ENCODE measurements at regions not wholly inside any gene's neighbourhood (a gene's known extent, or its start where the extent isn't known, plus 50 kb on each side); places are given as distances from the start of the nearest gene placed in this dataset.
"Not testable (repeated sequence)": the region's sequence is repeated elsewhere in the genome, so short reads cannot be mapped to it uniquely, and the experiment has no call there.

DNA sequence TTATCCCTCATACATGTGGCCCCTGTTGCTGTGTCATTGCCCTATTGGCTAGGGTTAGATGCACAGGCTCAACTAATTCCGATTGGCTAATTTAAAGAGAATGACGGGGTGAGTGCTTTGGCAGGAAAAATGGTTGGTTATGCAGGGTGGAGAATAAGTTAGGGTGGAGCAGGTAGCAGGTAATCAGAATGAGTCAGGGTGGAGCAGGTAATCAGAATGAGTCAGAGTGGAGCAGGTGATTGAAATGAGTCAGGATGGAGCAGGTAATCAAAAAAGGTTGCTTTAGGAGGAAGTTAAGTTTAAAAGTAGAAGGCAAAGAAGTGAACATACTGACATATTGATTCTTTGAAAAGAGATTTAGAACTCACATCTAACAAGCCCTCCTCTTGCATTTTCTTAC is 513.5 kb downstream of the EDEM1 start:
- not testable (repeated sequence) for DNase-seq

GRCh38 chr3:5707794-5708193 is 520.3 kb downstream of the EDEM1 start:
- no peak for DNase-seq

- DNase-seq, result no peak
These were observed 522.2 kb downstream of the EDEM1 start for GRCh38 chr3:5709714-5710113.

GRCh38 chr3:5710718-5711117 is 523.2 kb downstream of the EDEM1 start:
- no peak for DNase-seq

DNA sequence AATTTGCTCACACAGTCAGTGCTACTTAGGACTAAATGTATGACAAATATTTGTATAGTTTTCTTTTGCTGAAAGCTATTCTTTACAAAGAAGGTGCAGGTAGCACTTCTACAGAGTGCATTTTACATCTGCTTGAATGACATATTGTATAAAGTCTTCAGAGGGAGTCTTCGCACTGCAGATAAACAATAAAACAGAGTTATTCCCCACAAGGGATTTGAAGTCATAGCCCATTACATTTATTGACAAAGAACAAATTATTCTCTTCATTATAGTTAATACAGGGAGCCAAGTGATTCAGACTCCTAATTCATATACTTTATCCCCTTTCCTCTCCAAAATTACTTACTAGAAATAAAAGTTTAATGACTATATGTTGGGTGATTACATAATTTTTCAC is 529.7 kb downstream of the EDEM1 start:
- DNase-seq, result no peak

DNA sequence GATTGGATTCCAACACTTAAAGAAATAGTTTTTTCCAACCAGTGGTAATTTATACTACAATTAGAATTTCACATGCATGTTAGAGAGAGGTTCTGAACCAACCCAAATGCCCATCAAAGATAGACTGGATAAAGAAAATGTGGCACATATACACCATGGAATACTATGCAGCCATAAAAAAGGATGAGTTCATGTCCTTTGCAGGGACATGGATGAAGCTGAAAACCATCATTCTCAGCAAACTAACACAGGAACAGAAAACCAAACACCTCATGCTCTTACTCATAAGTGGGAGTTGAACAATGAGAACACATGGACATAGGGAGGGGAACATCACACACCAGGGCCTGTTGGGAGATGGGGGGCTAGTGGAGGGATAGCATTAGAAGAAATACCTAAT is 532.2 kb downstream of the EDEM1 start:
- not testable (repeated sequence) for DNase-seq

DNA sequence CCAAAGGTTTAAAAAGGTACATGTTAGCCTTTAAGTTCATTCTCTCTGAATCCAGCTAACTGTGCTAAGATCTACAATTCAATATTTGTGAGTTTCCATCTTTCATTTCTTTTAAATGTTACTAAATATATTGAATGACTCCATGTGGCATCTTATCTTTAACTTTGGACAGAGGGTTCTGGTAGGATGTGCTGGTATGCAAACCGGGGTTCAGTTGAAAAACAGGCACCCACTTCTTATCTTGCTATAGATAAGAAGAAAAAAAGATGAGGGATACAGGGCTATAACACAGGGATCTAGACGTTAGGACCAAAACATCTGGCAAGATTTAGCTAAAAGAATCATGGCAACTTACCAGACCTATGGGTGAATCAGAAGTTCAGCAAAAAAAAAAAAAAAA is 538.3 kb downstream of the EDEM1 start:
- DNase-seq, result no peak

- DNase-seq, result no peak
These were observed 539.1 kb downstream of the EDEM1 start for GRCh38 chr3:5726621-5727020.

GRCh38 chr3:5727743-5728484 is 540.4 kb downstream of the EDEM1 start:
- no peak for DNase-seq

- DNase-seq, result no peak
These were observed 542.3 kb downstream of the EDEM1 start for GRCh38 chr3:5729852-5730251.

GRCh38 chr3:5731100-5731499 is 543.6 kb downstream of the EDEM1 start:
- DNase-seq, result no peak

GRCh38 chr3:5732081-5732480 is 544.6 kb downstream of the EDEM1 start:
- DNase-seq, result no peak

GRCh38 chr3:5733995-5734394 is 546.5 kb downstream of the EDEM1 start:
- no peak for DNase-seq

DNA sequence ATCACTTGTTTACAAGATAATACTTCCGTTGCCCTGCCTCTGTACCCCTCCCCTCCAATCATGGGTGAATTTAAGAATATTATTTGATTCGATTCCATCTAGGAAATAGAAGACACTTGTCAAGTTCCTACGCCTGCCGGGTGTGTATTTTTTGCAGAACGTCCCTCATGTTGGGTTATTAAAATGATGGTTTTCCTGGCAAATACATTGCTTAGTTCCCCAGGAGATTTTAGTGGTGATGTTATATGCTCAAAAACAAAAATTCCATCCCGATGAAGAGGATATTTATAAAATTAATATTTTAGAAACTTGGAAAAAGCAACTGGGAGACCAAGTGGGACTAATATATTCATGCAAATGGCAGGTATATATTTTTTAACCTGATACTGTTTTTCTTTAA is 548.4 kb downstream of the EDEM1 start:
- no peak for DNase-seq

DNA sequence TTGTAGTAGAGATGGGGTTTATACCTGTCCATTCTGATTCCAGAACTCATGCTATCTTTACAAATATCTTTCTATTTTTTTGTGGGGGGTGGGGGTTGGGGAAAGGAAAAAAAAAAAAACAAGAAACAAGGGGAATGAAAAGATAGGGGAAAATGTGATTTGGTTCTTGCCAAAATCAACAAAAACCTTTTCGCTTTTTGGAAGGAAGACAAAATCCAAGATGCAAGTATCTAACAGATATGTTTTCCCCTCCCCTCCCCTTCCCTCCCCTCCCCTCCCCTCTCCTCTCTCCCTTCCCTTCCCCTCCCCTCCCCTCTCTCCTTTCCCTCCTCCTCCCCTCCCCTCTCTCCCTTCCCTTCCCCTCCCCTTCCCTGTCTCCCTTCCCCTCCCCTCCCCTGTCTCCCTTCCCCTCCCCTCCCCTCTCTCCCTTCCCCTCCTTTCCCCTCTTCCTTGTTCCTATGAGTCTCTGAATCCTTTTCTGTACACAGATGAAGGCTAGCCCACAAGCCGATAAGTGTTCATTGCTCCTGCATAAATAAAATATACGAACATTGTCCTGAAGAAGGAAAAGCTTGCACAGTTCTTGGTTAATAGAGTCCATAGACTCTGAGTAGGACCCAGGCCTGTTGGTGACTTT is 551.9 kb downstream of the EDEM1 start:
- no peak for DNase-seq

DNA sequence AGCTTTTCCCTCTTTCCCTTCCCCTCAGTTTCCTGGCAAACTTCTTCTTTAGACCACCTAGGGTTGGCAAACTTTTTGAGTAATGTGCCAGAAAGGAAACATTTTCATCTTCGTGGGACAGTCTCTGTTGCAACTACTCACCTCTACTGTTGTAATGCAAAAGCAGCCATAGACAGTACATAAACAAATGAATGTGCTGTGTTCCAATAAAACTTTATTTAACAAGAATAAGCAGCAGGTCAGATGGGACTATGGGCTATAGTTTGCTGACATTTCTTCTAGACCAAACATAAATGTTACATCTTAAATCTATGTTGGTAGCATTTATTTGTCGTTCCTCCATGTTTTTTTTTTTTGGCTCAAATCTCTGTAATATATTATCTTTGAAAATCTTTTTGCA is 552.4 kb downstream of the EDEM1 start:
- DNase-seq, result no peak

DNA sequence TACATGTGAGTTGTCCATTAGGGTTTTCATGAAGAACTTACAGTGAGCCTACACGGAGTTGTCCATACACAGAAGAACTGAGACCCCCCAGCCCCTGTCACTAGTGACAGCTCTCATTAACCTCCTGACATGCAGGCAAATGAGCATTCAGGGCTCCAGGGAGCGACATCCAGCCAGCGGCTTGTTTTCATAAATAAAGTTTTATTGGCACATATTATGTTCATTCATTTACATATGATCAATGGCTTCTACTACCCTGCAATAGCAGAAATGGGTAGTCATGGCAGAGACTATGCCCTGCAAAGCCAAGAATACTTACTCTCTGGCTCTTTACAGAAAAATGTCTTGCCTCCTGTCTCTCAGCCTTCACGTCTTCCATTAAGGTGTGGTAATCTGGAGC is 553.5 kb downstream of the EDEM1 start:
- no peak for DNase-seq

DNA sequence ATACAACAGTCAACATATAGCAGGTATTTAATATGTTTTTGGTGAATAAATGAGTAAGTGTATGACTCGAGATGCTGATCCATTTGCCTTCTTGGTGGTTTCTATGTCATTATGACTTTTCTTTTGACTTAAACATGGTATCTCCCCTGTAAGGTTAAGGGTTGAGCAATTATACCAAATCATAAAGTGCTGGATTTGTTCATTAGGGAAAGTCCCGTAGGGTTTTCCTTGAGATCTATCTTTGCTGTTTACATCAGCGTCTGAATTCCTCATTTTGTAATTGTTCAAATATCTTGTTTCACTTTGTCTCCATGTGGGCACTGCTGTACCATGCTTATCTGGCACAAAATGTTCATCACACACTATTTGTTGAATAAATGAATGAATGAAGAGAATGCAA is 562.6 kb downstream of the EDEM1 start:
- DNase-seq, result no peak

DNA sequence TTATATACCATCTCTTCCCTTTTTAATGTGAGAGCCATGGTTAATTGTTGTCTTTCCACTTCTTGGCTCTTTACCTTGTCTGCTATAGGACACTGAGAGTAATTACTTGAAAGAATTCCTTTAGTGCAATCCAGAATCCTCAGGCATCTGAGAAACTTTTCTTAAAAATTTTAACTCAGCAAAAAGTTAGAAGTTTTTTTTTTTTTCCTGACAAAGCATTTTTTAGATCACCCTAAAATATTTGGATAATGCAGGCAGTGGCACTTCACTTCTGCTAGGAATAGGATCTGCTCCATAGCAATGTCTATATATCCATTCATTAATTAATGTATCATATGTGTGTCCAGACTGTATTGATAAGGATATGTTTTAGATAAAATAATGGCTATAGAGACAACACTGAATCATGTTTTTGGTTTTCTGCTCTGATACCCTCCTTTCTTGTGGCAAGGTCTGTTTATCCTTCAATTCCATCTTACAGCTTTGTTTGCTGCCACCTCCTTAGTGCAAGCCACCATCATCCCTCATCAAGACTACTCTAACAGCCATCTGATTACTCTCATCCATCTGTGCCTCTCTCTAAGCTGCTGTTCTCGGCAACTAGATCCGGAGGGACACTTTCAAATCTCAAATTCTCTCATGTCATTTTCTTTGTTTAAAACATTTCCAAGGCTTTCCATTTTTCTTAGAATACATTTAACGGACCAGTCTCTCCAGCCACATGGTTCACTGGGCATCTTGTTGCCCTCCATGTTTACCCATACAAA is 563.5 kb downstream of the EDEM1 start:
- peak; percentile 27 for DNase-seq

- DNase-seq, result no peak
These were observed 567.1 kb downstream of the EDEM1 start for GRCh38 chr3:5754602-5755001.

DNA sequence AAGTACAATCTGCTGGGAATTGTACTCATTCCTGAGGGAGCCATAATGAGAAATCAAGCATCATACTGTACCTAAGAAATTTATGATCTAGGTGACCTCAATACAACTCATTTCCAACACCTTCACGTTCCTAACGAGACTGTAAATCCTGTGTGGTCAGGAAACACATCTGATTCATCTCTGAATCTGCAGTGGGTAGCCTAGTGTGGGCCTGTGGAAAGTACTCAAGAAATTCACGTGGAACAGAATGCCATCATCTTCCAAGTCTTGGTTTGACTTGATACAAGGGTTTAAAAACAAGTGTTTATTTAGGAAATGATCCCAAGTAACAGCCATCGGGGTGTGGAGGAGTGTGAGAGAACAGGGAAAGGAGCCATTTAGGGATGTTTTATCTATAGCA is 568.9 kb downstream of the EDEM1 start:
- no peak for DNase-seq

DNA sequence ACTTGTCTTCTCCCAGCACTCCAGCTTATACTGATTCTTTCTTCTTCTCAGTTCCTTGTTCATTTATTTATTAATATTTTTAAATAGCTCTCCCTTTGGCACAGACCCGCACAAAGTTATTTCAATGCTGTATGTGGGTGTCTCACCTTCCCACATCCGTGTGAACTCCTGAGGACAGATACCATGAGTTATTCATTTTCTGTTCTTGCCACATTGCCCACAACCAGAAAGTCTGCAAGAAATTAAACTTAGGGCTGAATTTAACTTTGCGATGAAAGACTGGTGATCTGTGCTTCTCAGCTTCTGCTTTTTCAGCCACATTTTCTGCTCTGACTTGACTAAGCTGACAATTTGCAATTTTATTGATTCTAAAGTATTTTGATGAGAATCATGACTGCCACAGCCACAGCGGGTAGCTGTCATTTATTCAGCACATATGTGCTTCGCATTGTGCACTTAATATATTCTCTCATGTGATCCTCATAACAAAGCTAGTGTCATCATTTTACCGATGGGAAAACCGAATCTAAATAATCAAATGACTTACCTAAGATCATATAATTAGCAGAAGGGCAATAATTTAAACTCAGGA is 569.8 kb downstream of the EDEM1 start:
- no peak for DNase-seq

GRCh38 chr3:5758699-5759098 is 571.2 kb downstream of the EDEM1 start:
- DNase-seq, result no peak

- DNase-seq, result no peak
These were observed 575.0 kb downstream of the EDEM1 start for GRCh38 chr3:5762506-5762905.
